Smooth muscle cell of the brain vasculature (primary cell): ENCODE measurements at regions not wholly inside any gene's neighbourhood (a gene's known extent, or its start where the extent isn't known, plus 50 kb on each side); places are given as distances from the start of the nearest gene placed in this dataset.

Source experiments
- DNase-seq: peaks from one replicate; pipeline ENCODE4 v3.0.0-alpha.2; 2012; ENCODE audit warnings: low read depth, low spot score

DNA sequence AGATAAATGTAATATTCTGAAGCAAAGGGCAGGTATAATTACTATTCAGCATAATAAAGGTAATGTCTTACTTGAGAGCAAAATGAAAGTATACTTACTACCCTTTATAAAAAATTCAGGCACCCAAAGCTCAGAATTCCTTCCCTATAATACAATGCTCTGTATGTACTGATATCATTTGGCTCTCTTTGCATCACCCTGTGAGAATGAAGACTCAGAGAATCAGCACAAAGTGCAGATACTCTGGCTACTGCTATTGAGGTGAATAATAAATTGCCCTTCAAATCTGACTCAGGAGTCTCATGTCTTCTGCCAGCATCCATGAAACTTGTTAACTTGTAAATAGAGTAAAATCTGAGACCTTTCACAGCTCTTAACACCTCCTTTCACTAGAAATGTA, 108.5 kb upstream of the KCTD3 start:
- no peak for DNase-seq

- no peak for DNase-seq
These were observed 108.0 kb upstream of the KCTD3 start for GRCh38 chr1:215459136-215459535.

- no peak for DNase-seq
These were observed 100.7 kb upstream of the KCTD3 start for GRCh38 chr1:215466361-215466760.

GRCh38 chr1:215471463-215471862, 95.6 kb upstream of the KCTD3 start:
- DNase-seq = no peak

DNA sequence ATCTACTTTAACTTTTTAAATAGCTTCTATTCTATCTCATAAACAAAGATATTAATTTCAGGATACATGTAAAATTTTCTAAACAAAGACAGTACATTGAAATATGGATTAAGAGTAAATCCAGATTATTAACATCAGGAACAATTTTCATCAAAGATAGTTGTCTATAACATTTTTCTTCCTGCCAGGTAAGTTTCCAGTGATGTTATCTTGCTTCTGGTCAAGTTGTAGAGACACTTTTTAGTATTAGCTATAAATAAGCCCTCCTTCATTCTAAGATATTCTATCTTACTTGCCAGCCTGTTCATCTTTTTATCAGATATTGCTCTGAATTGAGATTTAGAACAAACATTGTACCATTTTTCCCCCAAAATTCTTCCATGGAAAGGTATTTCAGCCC, 94.4 kb upstream of the KCTD3 start:
- no peak for DNase-seq

DNA sequence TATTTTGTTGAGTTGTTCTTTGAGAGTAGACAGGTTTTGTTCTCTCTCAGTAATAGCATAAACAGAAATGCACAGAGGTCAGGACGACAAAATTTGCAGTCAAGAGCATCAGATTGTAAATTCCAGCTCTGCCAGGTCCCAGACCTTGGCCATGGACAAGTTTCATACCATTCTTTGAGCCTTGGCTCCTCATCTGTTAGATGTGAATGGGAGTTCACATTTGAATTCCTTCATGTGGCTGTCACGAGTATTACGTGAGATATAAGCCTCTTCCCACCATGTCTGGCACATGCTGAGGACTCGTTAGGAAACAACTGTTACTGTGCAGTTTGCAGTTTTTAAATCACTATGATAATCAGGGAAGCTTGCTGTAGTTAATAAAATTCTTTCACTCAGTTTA, 93.2 kb upstream of the KCTD3 start:
- no peak for DNase-seq

GRCh38 chr1:215474940-215475339, 92.2 kb upstream of the KCTD3 start:
- DNase-seq = no peak

DNA sequence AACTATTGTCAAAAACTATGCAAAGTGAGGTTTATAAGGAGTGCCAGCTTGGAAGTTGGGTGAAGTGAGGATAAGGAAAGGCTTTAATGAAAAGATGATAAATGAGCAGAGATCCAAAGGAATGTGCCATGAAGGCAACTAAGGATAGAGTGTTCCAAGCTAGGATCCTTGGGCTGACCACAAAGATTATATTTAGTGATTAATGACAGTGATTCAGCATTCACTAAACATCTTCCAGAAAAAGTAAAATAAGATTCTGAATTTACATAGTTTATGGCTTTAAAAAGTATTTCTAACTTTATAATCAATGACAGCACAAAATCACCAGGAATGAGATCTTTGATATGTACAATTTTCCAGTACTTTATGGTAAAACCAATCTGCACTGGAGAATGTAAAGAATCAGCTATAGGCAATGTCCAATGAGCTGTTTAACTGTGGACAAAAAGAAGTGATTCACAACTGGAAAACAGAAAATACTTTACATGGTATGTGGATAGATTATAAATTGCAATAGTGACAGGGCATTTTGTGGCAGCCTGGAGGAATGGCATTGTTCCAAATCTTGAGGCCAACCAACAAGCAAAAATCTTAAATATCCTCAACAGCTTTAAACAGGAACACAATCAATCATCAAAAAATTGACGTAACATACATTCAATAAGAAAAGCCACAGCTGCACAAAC, 91.2 kb upstream of the KCTD3 start:
- no peak for DNase-seq

DNA sequence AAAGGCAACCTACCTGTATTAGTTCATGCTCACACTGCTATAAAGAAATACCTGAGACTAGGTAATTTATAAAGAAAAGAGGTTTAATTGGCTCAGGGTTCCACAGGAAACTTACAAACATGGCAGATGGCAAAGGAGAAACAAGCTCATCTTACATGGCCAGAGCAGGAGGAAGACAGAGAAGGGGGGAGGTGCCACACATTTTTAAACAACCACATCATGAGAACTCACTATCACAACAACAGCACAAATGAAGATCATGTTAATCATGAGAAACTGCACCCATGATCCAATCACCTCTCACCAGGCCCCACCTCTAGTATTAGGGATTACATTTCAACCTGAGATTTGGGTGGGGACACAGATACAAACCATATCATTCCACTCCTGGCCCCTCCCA, 90.6 kb upstream of the KCTD3 start:
- no peak for DNase-seq

GRCh38 chr1:215477632-215478031, 89.5 kb upstream of the KCTD3 start:
- no peak for DNase-seq

DNA sequence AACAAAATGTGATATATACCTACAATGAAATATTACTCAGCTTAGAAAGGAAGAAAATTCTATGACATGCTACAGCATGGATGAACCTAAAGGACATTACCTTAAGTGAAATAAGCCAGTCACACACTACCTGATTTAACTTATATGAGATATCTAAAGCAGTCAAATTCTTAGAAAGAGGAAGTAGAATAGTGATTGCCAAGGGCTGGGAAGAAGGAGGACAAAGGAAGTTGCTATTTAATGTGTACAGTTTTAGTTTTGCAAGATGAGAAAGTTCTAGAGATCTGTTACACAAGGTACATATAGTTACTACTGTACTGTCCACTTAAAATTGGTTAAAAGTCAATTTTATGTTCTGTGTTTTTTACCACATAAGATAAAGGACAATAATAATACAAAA, 87.5 kb upstream of the KCTD3 start:
- DNase-seq = no peak

DNA sequence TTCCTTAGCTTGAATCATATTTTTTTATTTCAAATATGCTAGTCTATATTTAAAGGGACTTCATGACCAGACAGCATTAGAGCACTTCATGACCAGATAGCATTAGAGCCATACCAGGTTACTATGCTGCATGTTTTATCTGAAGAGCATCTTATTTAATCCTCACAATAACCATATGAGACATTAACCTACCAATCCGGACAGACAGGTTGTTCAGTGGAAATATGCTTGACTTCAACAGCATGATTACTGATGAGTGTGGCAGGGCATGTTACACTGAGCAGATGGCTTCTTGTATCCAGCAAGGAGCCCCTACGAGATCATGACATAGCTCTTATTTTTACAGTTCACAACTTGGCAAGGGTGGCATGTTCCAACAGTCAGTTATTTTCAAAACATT, 85.0 kb upstream of the KCTD3 start:
- no peak for DNase-seq

- no peak for DNase-seq
These were observed 82.7 kb upstream of the KCTD3 start for GRCh38 chr1:215484171-215484939.

- no peak for DNase-seq
These were observed 79.6 kb upstream of the KCTD3 start for GRCh38 chr1:215487466-215487865.

DNA sequence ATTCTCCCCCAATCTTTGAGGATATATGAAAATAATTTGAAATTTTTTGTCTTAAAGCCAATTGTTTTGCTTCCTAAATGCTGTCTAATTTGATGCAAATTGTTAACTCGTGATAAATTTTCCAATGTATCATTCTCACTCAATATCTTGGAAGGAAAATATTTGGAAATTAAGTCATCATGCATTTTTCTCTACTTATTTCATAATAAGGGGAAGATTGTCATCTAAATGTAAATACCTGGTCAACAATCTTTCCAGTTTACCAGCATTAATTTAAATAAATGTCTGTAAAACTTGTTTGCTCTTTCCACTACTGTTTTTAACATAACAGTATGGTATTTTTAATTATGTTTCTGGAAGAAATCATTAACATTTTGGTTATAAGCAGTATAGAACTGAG, 78.3 kb upstream of the KCTD3 start:
- no peak for DNase-seq

DNA sequence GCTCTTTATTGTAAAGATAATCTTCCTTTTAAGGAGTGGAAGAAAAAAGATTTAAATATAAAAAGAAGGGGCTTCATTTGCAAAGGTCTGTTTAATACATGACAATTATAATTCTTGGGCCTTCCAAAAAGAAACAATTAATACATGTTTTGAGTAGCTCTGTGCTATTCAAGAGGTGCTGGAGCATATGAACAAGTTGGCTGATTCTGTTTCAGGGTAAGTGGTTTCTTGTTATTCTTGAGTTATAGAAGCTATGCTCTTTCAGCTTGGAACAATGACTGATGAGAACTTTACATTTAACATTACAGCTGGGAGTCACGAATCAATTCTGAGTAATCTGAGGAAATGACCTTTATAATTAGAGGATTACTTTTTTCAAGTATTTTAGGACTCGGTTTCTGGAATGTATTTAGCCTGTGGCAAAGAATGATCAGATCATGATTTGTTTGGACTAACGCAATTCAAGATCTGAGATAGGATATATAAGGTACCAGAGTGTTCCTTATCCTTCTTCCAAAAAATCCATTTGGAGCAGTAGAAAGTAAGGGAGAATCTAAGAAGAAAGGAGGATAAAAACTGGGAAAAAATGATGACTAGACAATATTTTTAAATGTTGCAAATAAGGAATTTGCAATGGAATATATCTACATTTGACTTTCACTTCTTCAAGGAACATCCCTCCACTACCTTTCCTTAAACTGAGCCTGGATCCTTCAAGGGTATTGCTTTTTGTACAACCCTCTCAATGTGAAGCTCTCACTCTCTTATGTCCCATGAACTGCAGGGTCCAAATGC, 77.1 kb upstream of the KCTD3 start:
- DNase-seq = no peak

GRCh38 chr1:215497528-215497927, 69.6 kb upstream of the KCTD3 start:
- no peak for DNase-seq

GRCh38 chr1:215501496-215501895, 65.6 kb upstream of the KCTD3 start:
- DNase-seq = no peak

DNA sequence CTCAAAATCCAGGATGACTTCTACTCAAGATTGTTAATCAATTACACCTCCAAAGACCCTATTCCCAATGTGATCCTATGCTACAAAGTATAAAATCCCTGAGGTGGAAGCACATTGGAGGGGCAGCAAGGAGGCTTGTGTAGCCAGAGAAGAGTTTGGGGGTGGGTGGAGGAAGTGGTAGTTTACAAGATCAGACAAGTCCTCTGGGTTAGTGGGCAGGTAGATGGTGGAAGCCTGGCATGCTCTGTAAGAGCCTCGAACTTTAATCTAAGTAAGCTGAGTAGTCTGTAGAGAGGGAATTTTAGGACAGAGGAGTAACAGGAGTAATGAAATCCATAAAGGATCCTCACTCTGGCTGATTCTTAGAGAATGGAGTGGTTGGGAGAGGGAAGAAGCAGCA, 65.0 kb upstream of the KCTD3 start:
- DNase-seq = no peak

- no peak for DNase-seq
These were observed 60.0 kb upstream of the KCTD3 start for GRCh38 chr1:215507119-215507518.

GRCh38 chr1:215508311-215508710, 58.8 kb upstream of the KCTD3 start:
- DNase-seq = no peak
